HG02884 (cell line): ENCODE measurements at regions not wholly inside any gene's neighbourhood (a gene's known extent, or its start where the extent isn't known, plus 50 kb on each side); places are given as distances from the start of the nearest gene placed in this dataset.

Experiments
- ATAC-seq: cut with Tn5 transposase; IDR thresholded peaks from one replicate; pipeline ENCODE4 v1.9.1; 2021; ENCODE audit warnings: mild to moderate bottlenecking, moderate library complexity; ENCODE audit not compliant: unreplicated experiment

DNA sequence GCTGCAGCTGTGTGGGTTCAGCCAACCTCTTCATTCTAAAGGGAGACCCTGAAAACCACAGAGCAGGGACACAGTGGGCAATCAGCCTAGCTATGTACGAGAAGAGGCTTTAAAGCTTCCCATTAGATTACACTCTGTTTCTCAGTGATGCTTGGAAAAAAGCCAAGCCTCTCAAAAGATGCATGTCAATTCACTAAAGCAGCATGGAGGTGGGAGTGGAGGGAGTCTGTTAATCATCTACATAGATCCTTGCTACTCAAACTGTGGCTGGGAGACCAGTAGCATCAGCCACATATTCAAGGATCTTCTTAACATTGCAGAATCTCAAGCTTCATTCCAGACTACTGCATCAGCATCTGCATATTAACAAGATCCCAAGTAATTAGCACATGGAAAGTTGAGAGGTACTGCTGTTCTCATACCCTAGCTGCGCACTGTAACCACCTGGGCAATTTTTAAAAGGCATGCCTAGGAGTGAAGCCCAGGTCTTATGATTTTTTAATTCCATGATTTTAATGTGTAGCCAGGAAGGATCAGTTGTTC lies 305.9 kb downstream of the PMP22 start:
- no peak for ATAC-seq

DNA sequence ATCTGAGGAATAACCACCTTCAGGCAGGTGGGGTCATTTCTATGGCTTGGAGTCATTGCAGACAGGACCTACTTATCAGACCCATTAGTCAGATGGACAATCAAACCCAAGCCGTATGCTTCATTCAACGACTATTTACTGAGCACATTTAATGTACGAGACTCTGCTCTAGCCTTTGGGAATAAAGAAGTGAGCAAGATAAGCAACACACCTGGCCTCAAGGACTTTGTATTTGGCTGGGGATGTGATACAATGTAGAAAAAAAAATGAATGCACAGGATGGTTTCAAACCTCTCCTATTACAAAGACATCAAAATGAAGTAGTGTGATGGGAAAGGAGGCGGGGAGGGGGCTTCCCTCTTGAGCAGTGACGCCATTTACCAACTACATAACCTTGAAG lies 311.7 kb downstream of the PMP22 start:
- no peak for ATAC-seq

DNA sequence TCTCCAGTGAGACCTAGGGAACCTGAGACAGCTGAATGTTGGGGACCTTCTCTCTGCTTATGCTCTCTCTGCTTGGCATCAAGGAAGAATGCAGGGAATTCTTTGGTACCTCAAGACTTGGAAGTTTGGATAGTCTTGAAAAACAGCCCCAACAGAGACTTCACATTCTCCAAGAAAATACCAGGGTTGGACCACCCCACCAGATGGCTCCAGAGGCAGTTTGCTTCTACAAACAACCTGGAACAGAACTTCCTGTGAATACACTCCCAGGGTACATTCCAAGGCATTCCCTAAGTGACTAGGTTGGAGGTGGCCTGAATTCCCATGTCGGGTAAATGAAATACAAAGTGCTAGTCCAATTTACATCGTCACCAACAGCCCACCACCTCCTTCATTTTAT lies 314.4 kb downstream of the PMP22 start:
- no peak for ATAC-seq

DNA sequence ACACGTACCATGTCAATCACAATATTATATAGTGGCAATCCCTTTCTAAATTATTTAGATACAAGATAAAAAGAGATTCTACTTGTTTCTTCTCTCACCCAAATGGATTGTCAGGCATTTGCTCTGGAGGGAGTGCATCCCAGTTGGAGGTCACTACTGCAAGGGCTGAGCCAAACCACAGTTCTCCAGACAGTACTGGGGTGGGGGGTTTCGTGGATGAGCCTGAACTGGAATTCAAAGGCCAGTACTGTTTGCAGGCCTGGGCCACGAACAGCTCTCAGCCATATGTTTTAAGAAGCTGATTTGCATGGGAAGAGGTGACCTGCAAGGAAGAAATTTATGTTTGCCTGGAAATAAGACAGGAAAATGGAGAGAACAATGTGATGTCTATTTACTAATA lies 314.9 kb downstream of the PMP22 start:
- no peak for ATAC-seq

DNA sequence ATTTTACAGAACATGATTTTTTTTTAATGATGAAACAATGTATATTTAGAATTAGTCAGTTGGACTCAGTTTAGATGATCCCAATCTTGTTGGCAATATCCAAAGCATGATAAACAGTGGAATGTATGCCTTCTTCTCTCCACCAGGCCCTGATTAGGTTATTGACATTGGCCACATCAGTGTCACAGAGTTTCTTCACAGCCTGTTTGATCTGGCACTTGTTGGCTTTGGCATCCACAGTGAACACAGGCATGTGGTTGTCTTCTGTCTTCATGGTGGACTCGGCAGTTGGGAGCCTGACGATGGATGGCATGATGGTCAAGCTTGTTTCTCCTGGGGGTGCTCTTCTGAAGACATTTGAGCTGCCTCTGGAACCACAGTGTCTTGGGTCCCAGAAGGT lies 317.5 kb downstream of the PMP22 start:
- no peak for ATAC-seq

DNA sequence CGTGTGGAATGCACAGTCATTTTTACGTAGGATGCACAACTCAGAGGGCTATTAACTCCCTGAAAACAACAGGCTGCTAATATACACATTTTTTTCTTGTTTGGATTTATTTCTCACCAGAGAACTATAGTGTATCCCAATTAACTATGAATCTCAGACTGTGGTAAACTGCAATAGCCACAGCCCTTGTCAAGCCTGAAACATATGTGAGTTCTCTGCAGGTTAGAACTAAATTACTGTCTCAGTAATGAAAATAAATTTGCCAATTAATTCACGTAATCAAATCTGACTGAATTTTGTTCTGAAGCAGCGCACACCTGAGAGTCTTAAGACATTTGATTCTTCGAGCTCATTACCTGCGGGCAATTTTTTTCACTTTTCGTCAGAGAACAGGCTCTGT lies 318.6 kb downstream of the PMP22 start:
- ATAC-seq: no peak

DNA sequence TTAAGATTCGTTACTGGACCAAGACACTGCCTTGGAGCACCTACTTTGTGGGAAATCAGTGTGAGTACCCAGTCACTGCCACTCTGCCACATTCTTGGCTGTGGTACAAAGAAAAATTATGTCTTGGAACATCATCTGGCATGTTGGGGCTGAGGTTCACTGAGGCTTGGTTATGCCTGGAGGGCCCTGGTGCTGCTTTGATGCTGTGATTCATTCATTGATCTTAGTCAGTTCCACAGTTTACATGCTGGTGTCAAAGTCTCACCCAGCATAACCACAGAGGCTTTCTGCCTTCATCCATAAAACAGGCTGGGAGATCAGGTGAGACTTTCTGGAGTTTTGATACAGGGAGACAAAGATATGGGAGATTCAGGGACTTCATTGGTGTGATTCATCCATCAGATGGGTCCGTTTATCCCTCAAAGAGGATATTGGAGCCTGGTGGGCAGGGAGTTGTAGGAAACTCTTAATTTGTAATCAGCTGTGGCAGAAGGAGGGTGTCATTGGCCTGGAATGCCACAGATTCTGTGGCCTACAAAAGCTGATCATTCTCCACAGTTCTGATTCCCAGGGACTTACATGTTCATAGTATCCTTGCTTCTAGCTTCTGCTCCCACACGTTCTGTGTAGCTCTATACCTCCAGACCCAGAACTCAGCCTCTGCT lies 322.5 kb downstream of the PMP22 start:
- ATAC-seq: no peak

DNA sequence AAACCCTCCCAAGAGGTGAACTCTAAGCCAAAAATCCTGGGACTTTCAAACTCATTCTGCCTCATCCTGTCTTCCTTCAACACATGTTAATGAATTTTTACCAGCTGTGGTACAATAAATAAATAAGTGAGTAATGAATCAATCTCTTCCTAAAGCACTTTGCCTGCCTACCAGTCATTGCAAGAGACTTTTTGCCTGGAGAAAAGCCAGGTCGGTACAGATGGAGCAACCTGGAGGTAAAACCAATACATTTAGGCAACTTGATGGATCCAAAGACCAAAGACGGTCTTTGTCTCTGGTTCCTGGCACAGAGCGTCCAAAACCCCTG lies 324.2 kb downstream of the PMP22 start:
- ATAC-seq: no peak

DNA sequence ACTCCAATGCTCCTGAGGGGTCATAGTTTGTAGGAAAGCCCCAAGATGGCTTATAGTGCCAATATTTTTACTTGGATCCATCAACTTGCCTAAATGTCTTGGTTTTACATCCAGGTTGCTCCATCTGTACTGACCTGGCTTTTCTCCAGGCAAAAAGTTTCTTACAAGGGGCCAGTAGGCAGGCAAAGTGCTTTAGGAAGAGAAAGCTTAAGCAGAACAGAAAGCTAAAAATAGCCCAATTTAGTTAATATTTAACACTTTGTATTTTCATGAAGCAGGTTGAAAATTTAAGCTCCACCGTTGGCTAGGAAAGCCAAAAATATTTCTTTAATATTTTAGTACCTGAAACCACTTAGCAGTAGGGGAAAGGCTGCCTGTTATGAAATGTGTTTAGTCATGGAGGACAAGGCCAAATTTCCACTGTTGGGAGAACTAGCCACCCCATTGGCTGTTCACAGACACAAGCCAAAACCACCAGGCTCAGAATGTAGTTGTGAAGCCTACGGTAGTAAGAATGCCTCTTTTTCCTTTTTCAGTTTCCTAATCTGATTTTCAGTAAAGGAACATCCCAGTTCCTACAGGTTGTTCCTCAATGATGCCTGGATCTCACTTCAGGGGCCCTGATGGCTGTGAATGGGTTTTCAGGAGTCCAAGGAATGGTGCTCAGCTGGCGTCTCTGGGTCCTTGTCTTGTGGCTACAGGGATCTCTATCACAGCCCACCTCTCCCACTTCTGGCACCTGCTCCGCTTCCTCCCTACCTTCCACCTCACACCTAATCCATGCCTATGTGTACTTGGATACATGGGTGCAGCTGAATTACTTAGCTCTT lies 324.8 kb downstream of the PMP22 start:
- no peak for ATAC-seq

DNA sequence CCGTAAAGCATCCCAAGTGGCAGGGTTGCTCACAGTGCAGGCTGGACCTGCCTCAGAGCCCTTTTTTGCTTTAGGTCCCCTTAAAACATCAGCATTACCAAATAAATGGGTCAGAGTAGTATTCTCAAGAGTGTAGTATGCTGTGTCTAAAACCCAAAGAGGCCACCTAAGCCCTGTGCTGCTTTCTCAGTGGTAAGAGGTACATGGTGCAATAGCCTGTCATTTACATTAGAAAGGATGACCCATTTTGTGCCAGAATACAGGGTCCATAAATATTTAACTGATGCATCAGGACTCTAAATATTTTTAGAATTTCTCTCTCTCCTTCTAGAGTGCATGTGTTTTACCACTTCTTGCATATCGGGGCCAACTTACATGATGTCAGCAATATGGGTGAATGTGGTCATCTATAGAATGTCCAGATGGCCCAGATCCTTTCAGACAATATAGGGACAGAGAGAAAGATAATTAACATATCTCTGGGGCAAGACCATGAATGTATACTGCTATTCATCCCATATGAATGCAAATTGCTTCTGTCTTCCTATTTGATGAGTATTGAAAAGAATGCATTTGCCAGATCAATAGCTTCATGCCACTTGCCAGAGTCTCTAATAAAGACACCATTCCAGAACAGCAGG lies 329.2 kb downstream of the PMP22 start:
- ATAC-seq: no peak

DNA sequence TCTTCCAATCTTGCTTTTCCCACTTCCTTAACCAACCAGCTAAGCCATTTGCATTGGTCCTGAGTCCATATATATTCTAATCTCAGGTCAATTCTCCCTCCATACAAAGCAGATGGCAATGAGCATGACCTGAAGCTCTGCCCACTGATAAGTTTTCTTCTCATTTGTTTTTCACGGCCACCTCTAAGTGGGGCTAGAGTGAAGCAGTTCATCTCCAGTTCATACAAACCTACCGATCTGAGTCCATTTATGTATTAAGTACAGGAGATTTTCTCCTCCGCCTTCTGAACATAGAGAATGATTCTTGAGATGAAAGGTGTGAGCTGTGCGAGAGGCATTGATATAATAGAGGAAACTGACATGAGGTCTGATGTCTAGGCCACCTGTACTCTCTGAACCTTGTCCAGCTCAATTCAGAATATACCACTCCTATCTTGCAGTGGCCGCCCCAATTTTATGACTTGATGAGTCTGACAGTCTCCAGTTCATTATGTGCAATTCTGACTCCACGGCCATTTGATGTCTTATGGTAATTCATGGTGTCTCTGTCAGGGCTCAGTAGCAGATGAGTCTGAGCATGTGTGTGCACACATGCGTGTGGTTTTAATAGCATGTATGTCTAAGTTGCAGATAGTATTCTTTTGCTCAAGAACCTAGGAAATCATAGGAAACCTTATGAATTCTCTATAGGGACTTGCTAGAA lies 329.8 kb downstream of the PMP22 start:
- ATAC-seq: no peak

DNA sequence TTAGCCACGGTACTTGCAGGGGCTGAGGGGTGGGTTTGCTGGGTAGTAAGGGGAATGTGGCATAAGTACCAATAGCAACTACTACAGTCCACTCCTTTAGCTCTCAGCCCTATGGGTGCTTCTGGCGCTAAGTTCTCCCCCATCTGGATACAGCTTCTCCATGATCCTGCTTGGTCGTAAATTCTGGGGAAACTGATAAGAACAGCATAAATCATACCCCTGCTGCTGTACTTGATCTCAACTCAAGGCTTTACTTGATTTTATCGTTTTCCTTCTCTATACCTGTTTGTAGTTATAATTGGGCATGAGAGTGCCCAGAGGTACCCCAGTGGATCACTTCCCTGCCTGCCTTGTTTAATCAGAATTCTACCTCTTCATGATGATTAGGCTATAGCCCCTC lies 331.4 kb downstream of the PMP22 start:
- no peak for ATAC-seq

DNA sequence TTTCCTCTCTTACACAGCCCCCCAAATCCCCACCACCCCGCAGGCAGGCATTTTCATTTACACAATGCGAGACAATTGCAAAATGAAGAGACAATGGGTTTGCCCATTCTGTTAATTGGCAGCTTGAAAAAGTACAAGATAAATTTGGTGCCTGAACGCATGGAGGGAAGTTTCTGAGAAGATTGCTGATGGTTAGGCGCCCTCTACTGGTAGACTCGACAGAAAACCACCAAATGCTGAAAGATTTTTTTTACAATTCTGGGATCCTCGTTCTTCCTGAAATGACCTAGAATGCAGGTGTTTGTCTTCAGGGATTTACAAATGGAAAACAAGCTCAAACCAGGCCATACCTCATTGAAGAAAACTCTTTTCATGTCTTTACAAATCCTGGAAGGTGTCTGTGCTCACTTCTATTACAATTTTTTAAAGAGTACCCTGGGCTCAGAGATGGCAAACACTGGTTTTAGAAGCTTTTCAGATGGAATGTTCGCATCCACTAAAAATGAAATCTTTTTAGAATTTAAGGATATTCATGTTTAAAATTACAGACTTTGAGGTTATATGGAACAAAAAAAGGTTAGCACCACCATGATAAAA lies 338.5 kb downstream of the PMP22 start:
- ATAC-seq: no peak

DNA sequence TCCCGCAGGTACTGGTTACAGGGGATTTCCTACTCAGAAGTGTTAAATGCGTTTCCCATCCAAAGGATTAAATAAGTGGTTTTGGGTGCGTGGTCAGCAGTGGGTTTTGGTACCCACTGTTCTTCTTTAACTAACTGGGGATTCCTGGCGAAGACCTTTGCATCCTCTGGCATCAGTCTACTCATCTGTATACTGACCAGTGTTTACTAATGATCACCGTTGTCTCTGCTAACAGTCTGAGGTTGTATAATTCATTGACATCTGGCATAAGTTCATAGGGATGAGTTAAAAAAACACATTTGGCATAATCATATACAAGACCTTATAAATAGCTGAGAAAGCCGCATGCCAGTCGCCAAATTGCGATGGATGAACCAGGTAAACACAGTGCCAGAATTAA lies 339.1 kb downstream of the PMP22 start:
- no peak for ATAC-seq

DNA sequence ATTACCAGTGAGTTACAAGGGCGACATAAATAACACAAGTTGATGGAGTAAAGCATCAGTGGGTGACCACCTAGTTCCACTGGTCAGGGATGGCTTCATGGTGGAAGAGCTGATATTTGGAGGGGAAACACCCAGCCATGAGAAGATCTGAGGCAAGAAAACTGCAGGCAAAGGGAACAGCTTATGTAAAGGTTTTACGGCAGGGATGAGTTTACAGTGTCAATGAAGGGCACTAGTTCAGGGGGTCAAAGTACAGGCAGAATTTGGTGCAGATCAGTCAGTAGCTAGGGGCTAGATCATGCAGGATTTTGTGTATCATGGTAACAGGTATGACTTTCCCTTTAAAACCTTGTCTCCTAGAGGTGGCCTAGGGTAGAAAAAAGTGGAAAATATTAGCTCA lies 339.6 kb downstream of the PMP22 start:
- ATAC-seq: no peak

DNA sequence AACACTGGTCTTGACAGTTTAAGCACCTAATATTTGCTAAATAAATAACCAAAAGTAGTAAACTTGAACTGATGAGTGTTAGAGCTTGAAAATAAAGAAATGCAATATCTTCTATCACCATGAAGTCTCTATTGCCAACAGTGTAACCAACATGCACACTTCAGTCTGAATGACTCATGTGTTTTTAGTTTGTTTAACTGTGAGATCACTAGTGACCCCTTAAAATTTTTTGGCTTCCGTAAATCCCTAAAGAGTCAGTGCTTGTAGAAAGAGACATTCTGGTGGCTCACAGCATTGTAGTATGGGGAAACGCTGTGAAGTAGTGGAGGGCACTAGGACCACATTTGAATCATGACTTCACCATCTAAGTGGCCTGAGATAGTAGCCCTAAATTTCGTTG lies 341.1 kb downstream of the PMP22 start:
- ATAC-seq: no peak

DNA sequence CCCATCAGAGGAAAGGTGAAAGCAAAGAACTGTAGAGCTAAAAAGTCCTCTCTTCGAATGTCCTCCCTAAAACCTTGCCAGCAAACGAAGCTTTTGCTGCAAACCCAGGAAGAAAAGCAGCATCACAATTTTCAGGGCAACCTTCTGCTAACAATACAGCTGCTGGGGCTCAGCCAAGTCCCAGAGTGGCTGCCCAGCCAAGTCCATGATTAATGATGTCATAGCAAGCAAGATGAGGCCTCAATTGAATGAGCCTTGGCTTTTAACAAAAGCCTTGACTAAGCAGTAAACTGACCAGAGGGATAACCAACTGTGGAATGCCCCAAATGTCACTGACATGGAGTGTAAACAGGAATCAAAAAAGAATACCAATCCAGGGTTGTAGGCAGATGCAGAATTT lies 342.7 kb downstream of the PMP22 start:
- no peak for ATAC-seq

DNA sequence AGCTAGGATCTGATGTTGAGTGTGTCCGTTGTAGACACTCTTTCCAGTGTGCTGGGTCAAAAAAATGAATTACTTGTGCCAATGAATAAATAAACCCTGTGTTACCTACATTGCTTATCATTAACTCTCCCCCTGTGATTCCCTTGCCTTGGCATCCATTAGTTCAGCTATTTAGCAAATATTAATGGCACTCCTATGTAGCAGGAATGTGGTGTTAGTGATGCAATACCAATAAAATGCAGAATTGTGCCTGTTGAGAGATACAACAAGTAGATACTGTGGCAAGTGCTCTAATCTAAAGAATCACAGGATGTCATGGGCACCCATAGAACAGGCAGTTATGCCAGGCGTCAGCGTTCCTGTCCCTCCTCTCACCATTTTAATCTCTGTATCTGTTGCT lies 343.2 kb downstream of the PMP22 start:
- ATAC-seq: no peak

DNA sequence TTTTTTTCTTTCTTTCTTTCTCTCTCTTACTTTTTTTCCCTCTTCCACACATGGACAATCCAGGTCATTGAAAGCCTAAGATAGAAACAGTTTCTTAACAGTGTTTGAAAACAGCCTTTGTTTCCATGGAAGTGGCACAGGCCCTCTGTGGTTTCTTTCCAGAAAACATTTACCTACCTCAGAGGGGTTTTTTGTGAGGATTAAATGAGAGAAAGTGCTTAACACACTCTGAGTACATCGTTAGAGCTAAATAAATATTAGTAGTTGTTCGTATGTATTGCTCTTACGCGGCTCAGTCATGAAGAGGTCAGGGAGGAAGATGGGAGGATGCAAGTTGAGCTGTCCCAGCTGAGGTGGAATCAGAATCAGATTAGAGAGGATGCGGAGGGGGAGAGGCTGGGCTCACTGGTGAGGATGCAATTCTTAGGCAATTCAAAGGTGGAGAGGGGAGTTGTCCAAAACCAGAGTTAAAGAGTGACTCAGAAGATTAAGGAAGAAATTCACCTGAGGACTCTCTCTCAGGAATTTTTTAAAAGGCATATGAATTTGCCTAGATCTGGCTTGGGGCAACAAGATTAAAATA lies 345.4 kb downstream of the PMP22 start:
- ATAC-seq: no peak

DNA sequence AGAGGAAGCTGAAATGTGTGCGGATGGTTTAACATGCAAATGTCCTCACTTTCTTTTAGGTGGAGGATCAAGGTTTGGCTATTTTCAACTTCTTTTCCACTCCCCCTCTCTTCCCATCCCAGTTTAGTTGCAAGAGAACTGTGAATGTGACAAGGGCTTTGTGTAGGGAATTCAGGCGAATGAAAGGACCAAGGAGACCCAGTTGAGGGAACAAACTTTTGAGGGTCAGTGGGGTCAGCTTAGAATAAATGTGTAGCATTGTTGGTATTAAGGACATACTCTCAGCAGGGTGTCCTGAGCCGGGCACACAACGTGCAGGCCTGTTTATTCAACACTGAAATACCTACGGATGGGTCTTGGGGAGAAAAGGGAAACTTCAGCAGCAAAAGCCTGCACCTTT lies 346.0 kb downstream of the PMP22 start:
- no peak for ATAC-seq

DNA sequence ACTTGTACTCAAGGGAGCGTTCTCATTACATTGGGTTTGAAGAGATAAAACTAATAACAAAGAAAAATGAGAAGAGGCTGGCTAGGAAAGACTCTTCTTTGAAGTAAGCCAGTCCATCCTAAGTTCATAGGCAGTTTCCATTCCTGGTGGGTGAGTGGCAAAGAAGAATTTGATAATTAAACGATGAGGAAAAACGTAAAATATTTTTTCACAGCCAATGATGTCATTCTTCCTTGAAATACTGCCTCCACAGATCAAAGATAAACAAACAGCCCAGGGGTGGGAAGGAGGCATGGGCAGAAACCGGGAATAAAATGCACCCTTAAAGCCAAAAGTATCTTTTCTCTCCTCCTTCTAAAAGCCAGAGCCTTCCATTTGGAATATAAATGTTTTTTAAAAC lies 346.6 kb downstream of the PMP22 start:
- ATAC-seq: no peak
